ENCODE measurements at regions not wholly inside any gene's neighbourhood (a gene's known extent, or its start where the extent isn't known, plus 50 kb on each side); places are given as distances from the start of the nearest gene placed in this dataset.

DNA sequence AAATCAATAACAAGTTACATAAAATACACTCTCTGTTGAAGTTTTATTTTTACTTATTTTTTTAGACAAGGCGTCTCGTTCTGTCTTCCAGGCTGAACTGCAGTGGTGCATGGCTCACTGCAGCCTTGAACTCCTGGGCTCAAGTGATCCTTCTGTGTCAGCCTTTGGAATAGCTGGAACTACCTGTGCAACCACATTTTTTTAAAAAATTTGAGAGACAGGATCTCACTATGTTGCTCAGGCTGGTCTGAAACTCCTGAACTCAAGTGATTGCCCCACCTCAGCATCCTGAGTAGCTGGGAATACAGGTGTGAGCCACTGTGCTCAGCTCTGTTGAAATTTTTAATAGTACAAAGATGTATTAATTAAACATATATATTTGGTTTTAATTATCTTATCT is 614.3 kb upstream of the ARRDC4 start:
- Histone ChIP-seq H2AFZ (ENCODE audit: low read depth, low read length) (no peak overlapping the region), H3K27ac (ENCODE audit: extremely low read depth, low read depth, low read length) (no peak overlapping the region), H3K9me1 (ENCODE audit: control insufficient read depth, insufficient read depth, low read length) (no peaks in the 10 kb centered on the region), H3K79me2 (ENCODE audit: control insufficient read depth, insufficient read depth, low read length) (no peaks in the 10 kb centered on the region), H3K27me3 (ENCODE audit: control insufficient read depth in 2 of 2, insufficient read depth in 2 of 2, low read length in 2 of 2) (no peaks in the 10 kb centered on the region), H3K9me3 (replicated peaks; ENCODE audit: control insufficient read depth, insufficient read depth, low read depth, low read length) (no peaks in the 10 kb centered on the region), H3K4me1 (replicated peaks in 1 of 2; ENCODE audit: control insufficient read depth in 2 of 2, insufficient read depth in 2 of 2, low read length in 2 of 2) (no peaks in the 10 kb centered on the region), H4K20me1 (replicated peaks; ENCODE audit: control insufficient read depth, insufficient read depth, low read length) (no peaks in the 10 kb centered on the region), H3K4me3 (no peak overlapping the region), H3K36me3 (ENCODE audit: control insufficient read depth, insufficient read depth, low read length) (no peaks in the 10 kb centered on the region), H3K9ac (ENCODE audit: insufficient read depth in 1 of 2, low read depth in 2 of 2, low read length in 2 of 2) (no peak overlapping the region), H3K4me2 (ENCODE audit: insufficient read depth, low read length) (no peak overlapping the region)
- no peak for DNase-seq (ENCODE audit: extremely low read depth in 1 of 4, low spot score in 3 of 4)
- POLR2A ChIA-PET: no interaction called here
- WGBS (ENCODE audit: insufficient coverage, low coverage, missing lambda C conversion rate): 0% methylated on average over 2 of the region's 2 CpGs
- intact Hi-C loops (cut with micrococcal nuclease) (no loop called here), in situ Hi-C loops (cut with MboI) (no loop called here)
- TF ChIP-seq ZNF431 (CRISPR knock-in tag; IDR thresholded peaks at IDR 0.05) (no peak), FOXP1 (CRISPR knock-in tag; IDR thresholded peaks at IDR 0.05) (no peak), CBFA2T3 (IDR thresholded peaks at IDR 0.05) (no peak), ZBTB7A (IDR thresholded peaks at IDR 0.05; ENCODE audit: borderline replicate concordance, control insufficient read depth, low read depth, low read length) (no peak), RBM25 (IDR thresholded peaks at IDR 0.05; ENCODE audit: low read depth, low read length, severe bottlenecking) (no peak), KAT8 (IDR thresholded peaks at IDR 0.05; ENCODE audit: low read depth) (no peak), MEF2A (IDR thresholded peaks at IDR 0.05; ENCODE audit: control insufficient read depth, low read depth, low read length) (no peak), BCOR (IDR thresholded peaks at IDR 0.05) (no peak), GTF2E2 (tag; IDR thresholded peaks at IDR 0.05) (no peak), ZNF717 (CRISPR knock-in tag; IDR thresholded peaks at IDR 0.05) (no peak), EGR1 (conservative IDR thresholded peaks at IDR 0.05) (no peak), ZNF696 (CRISPR knock-in tag; conservative IDR thresholded peaks at IDR 0.05) (no peak), TAF15 (IDR thresholded peaks at IDR 0.05; ENCODE audit: low read depth, low read length) (no peak), ARID1B (IDR thresholded peaks at IDR 0.05) (no peak)
- TF ChIP-seq, protein P1, sequence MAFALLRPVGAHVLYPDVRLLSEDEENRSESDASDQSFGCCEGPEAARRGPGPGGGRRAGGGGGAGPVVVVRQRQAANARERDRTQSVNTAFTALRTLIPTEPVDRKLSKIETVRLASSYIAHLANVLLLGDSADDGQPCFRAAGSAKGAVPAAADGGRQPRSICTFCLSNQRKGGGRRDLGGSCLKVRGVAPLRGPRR (CRISPR knock-in tag; IDR thresholded peaks at IDR 0.05): no peak
- no peak for ATAC-seq
- BruUV-seq (replicated peaks): no TSS peak
- CTCF ChIA-PET (ENCODE audit: low intra/inter-chr PET ratio): no interaction called here
- no peak for FAIRE-seq

Measured in K562 (cell line).